GM12878 (cell line): ENCODE measurements at regions not wholly inside any gene's neighbourhood (a gene's known extent, or its start where the extent isn't known, plus 50 kb on each side); places are given as distances from the start of the nearest gene placed in this dataset.

Experiments
- ATAC-seq: fragments of 200-7000 bp; cut with Tn5 transposase; 3 replicates; pipeline ENCODE4 v1.9.1; 2020; ENCODE audit warnings: mild to moderate bottlenecking, moderate library complexity
- BruUV-seq: library from RNA; stranded (reverse); fragments of 400-500 nt; replicated peaks from 2 replicates; lab custom pipeline; 2021; lab: Mats Ljungman, UMichigan
- CTCF ChIA-PET: fragments of 300-600 bp; sonication (Branson Sonifier 250); formaldehyde crosslinking; extraction: SDS; loops from one replicate; lab custom pipeline; 2021; ENCODE audit warnings: inconsistent platforms; lab: Yijun Ruan, JAX
- POLR2A ChIA-PET: fragments of 350-600 bp; formaldehyde crosslinking; extraction: SDS; loops from one replicate; lab custom pipeline; 2021; ENCODE audit warnings: inconsistent platforms; lab: Charles Lee
- RAD21 ChIA-PET: fragments of 300-600 bp; sonication (Branson Sonifier 250); formaldehyde crosslinking; loops from one replicate; lab custom pipeline; 2023; ENCODE audit warnings: antibody characterized with exemption; ENCODE audit not compliant: unreplicated experiment; lab: Charles Lee
- SMC1A ChIA-PET: fragments of 300-600 bp; sonication (Branson Sonifier 250); formaldehyde crosslinking; loops from one replicate; lab custom pipeline; 2023; ENCODE audit not compliant: unreplicated experiment, uncharacterized antibody; lab: Charles Lee
- DNase-seq: peaks from one replicate; pipeline ENCODE4 v3.0.0-alpha.2; 2011; ENCODE audit warnings: low read depth, low spot score
- FAIRE-seq: peaks from 3 replicates; lab custom pipeline; 2011; peaks lifted over from hg19 to GRCh38; lab: Jason Lieb, UNC
- H2AFZ ChIP-seq: 2 replicates; pipeline ENCODE4 v1.6.0; 2011; ENCODE audit warnings: low read depth, low read length, control low read depth; ENCODE audit not compliant: control insufficient read depth
- H3K27ac ChIP-seq: 2 replicates; pipeline ENCODE4 v1.5.1; 2011; ENCODE audit warnings: control low read depth; ENCODE audit not compliant: control insufficient read depth, insufficient read depth
- H3K27me3 ChIP-seq, 2 experiments: replicated peaks in 1 of 2; 2 replicates each; pipeline versions ENCODE4 v1.6.0 to v1.6.1; 2011; ENCODE audit warnings: low read length in 1 of 2; ENCODE audit not compliant: control insufficient read depth in 2 of 2, insufficient read depth in 2 of 2
- H3K36me3 ChIP-seq, 2 experiments: 2 replicates each; pipeline ENCODE4 v1.5.1; 2011; ENCODE audit warnings: low read length in 1 of 2; ENCODE audit not compliant: control insufficient read depth in 2 of 2, insufficient read depth in 2 of 2
- H3K4me1 ChIP-seq: 2 replicates; pipeline ENCODE4 v1.6.1; 2011; ENCODE audit warnings: mild to moderate bottlenecking, low read length, moderate library complexity, mixed read lengths; ENCODE audit not compliant: control insufficient read depth, insufficient read depth
- H3K4me2 ChIP-seq: 2 replicates; pipeline ENCODE4 v1.6.0; 2011; ENCODE audit warnings: control low read depth; ENCODE audit not compliant: control insufficient read depth, insufficient read depth
- H3K4me3 ChIP-seq: fragments of 200-600 bp; sonication (generic); 2 replicates; pipeline ENCODE4 v1.5.1; 2016
- H3K79me2 ChIP-seq: 2 replicates; pipeline ENCODE4 v1.6.0; 2011; ENCODE audit warnings: low read length; ENCODE audit not compliant: control insufficient read depth, insufficient read depth
- H3K9ac ChIP-seq: 2 replicates; pipeline ENCODE4 v1.8.0; 2011; ENCODE audit warnings: low read length, control low read depth, mixed read lengths; ENCODE audit not compliant: control insufficient read depth, insufficient read depth
- H3K9me3 ChIP-seq: replicated peaks from 3 replicates; pipeline ENCODE4 v1.5.1; 2011; ENCODE audit warnings: mild to moderate bottlenecking, low read length; ENCODE audit not compliant: control insufficient read depth, insufficient read depth
- H4K20me1 ChIP-seq: 2 replicates; pipeline ENCODE4 v1.6.0; 2011; ENCODE audit not compliant: control insufficient read depth, insufficient read depth
- ASH2L ChIP-seq: fragments of 300-600, 200-600 bp; sonication (generic); IDR thresholded peaks from 2 replicates; pipeline ENCODE4 v1.6.1; 2017; ENCODE audit warnings: low read depth, mild to moderate bottlenecking, borderline replicate concordance
- BACH1 ChIP-seq: fragments of 450-650 bp; IDR thresholded peaks from 2 replicates; pipeline ENCODE4 v1.6.1; 2017; ENCODE audit warnings: mild to moderate bottlenecking, borderline replicate concordance
- CBX3 ChIP-seq: fragments of 200-600 bp; sonication (generic); IDR thresholded peaks from 2 replicates; pipeline ENCODE4 v1.6.1; 2016; ENCODE audit warnings: low read depth, borderline replicate concordance
- CHD2 ChIP-seq: IDR thresholded peaks from 2 replicates; pipeline ENCODE4 v1.6.1; 2011; ENCODE audit warnings: low read depth, low read length, improper control_type of control experiment, borderline replicate concordance
- EGR1 ChIP-seq, 2 experiments: IDR thresholded peaks; 1 replicate in 1 of 2; 2 replicates in 1 of 2; pipeline ENCODE4 v1.6.1; 2011 to 2012; ENCODE audit warnings: low read depth in 2 of 2, low read length in 2 of 2, borderline replicate concordance in 1 of 2, mild to moderate bottlenecking in 1 of 2, moderate library complexity in 1 of 2
- EP300 ChIP-seq, 2 experiments: fragments of 150-350 bp in 1 of 2; IDR thresholded peaks; 2 replicates each; pipeline ENCODE4 v1.6.1; 2011 to 2012; ENCODE audit warnings: low read depth in 2 of 2, low read length in 2 of 2, borderline replicate concordance in 1 of 2, improper control_type of control experiment in 1 of 2, inconsistent platforms in 1 of 2; ENCODE audit not compliant: control insufficient read depth in 1 of 2
- EZH2 ChIP-seq: IDR thresholded peaks from 2 replicates; pipeline ENCODE4 v1.6.1; 2012; ENCODE audit warnings: low read depth, mild to moderate bottlenecking, control low read depth, inconsistent platforms, low read length, borderline replicate concordance; ENCODE audit not compliant: control insufficient read depth
- KAT2A ChIP-seq: conservative IDR thresholded peaks from 2 replicates; pipeline ENCODE4 v1.6.1; 2011; ENCODE audit warnings: low read depth, low read length; ENCODE audit not compliant: control insufficient read depth
- LARP7 ChIP-seq: fragments of 450-650 bp; IDR thresholded peaks from 2 replicates; pipeline ENCODE4 v1.6.1; 2017; ENCODE audit warnings: mild to moderate bottlenecking
- MEF2A ChIP-seq: IDR thresholded peaks from 2 replicates; pipeline ENCODE4 v1.6.1; 2011; ENCODE audit warnings: low read depth, mild to moderate bottlenecking, low read length, moderate library complexity; ENCODE audit not compliant: insufficient read depth
- PKNOX1 ChIP-seq: fragments of 450-650 bp; IDR thresholded peaks from 2 replicates; pipeline ENCODE4 v1.6.1; 2016; ENCODE audit warnings: mild to moderate bottlenecking
- SKIL ChIP-seq: fragments of 450-650 bp; IDR thresholded peaks from 2 replicates; pipeline ENCODE4 v1.6.1; 2017; ENCODE audit warnings: mild to moderate bottlenecking, low read depth, inconsistent platforms; ENCODE audit not compliant: poor library complexity, severe bottlenecking
- SPI1 ChIP-seq: IDR thresholded peaks from 2 replicates; pipeline ENCODE4 v1.6.1; 2011; ENCODE audit warnings: low read depth, mild to moderate bottlenecking, low read length, moderate library complexity, borderline replicate concordance; ENCODE audit not compliant: insufficient read depth
- SREBF1 ChIP-seq: IDR thresholded peaks from 2 replicates; pipeline ENCODE4 v1.6.1; 2012; ENCODE audit warnings: mild to moderate bottlenecking, low read length
- TCF12 ChIP-seq: IDR thresholded peaks from 2 replicates; pipeline ENCODE4 v1.6.1; 2011; ENCODE audit warnings: low read depth, mild to moderate bottlenecking, low read length
- TCF7 ChIP-seq: IDR thresholded peaks from 2 replicates; pipeline ENCODE4 v1.6.1; 2014; ENCODE audit warnings: antibody characterized with exemption, borderline replicate concordance
- USF2 ChIP-seq: IDR thresholded peaks from 2 replicates; pipeline ENCODE4 v1.6.1; 2011; ENCODE audit warnings: low read depth, low read length, improper control_type of control experiment, borderline replicate concordance
- ZNF217 ChIP-seq: fragments of 450-650 bp; IDR thresholded peaks from 2 replicates; pipeline ENCODE4 v1.6.1; 2017; ENCODE audit warnings: antibody characterized with exemption, mild to moderate bottlenecking
- WGBS: methylation state at CpG from one replicate; pipeline ENCODE4 v1.1.6; 2016; ENCODE audit warnings: low lambda C conversion rate; ENCODE audit not compliant: insufficient replicate concordance, insufficient coverage; ENCODE audit errors: missing lambda C conversion rate; 5-methylcytosine and 5-hydroxymethylcytosine counted together
- in situ Hi-C: fragments of 300-500 bp; cut with MboI; formaldehyde crosslinking; loops from 9 replicates; pipeline ENCODE4 v1.14.3; 2018; ENCODE audit warnings: mixed read lengths
- intact Hi-C: fragments of 100-400 bp; cut with micrococcal nuclease; formaldehyde crosslinking; loops from one replicate; pipeline ENCODE4 v1.14.2; 2022; ENCODE audit not compliant: unreplicated experiment

- no peak for TF ChIP-seq BACH1
- no peak for TF ChIP-seq SREBF1
- no peak for TF ChIP-seq EZH2
- no peak for TF ChIP-seq PKNOX1
- no peak for TF ChIP-seq TCF7
- no peak for TF ChIP-seq EGR1 (IDR thresholded peaks at IDR 0.05; ENCODE audit: borderline replicate concordance in 1 of 2, low read depth in 2 of 2, low read length in 2 of 2)
- no peak for TF ChIP-seq KAT2A
- TF ChIP-seq MEF2A = no peak
- TF ChIP-seq CHD2 = no peak
- TF ChIP-seq ASH2L = no peak
- TF ChIP-seq USF2 = no peak
- TF ChIP-seq CBX3 = no peak
- no peak for TF ChIP-seq ZNF217
- no peak for TF ChIP-seq LARP7
- no peak for TF ChIP-seq TCF12
- no peak for TF ChIP-seq SPI1
- no peak for TF ChIP-seq SKIL
- TF ChIP-seq EP300 (IDR thresholded peaks at IDR 0.05; ENCODE audit: borderline replicate concordance in 1 of 2, control insufficient read depth in 1 of 2, low read depth in 2 of 2, low read length in 2 of 2) = no peak
- Histone ChIP-seq H3K36me3 (no peaks in the 10 kb centered on the region), H3K79me2 (no peaks in the 10 kb centered on the region), H3K27ac (no peak overlapping the region), H4K20me1 (no peaks in the 10 kb centered on the region), H3K9me3 (no peaks in the 10 kb centered on the region), H2AFZ (no peak overlapping the region), H3K9ac (no peak overlapping the region), H3K4me2 (no peak overlapping the region), H3K4me3 (no peak overlapping the region), H3K27me3 (no peaks in the 10 kb centered on the region), H3K4me1 (no peaks in the 10 kb centered on the region)
- ATAC-seq = no peak
- ChIA-PET POLR2A (no interaction called here), RAD21 (no interaction called here), CTCF (no interaction called here), SMC1A (no interaction called here)
- BruUV-seq = no TSS peak
- no peak for DNase-seq
- 0% methylated on average over 1 of the region's 1 CpG for WGBS
- no peak for FAIRE-seq
- intact Hi-C loops = no loop called here
- in situ Hi-C loops = no loop called here
Measured at GRCh38 chr20:18979132-18979531, 165.5 kb downstream of the SCP2D1 start.
